Smooth muscle cell of the brain vasculature (primary cell): ENCODE measurements at regions not wholly inside any gene's neighbourhood (a gene's known extent, or its start where the extent isn't known, plus 50 kb on each side); places are given as distances from the start of the nearest gene placed in this dataset.

Source experiments
- DNase-seq: peaks from one replicate; pipeline ENCODE4 v3.0.0-alpha.2; 2012; ENCODE audit warnings: low read depth, low spot score

DNA sequence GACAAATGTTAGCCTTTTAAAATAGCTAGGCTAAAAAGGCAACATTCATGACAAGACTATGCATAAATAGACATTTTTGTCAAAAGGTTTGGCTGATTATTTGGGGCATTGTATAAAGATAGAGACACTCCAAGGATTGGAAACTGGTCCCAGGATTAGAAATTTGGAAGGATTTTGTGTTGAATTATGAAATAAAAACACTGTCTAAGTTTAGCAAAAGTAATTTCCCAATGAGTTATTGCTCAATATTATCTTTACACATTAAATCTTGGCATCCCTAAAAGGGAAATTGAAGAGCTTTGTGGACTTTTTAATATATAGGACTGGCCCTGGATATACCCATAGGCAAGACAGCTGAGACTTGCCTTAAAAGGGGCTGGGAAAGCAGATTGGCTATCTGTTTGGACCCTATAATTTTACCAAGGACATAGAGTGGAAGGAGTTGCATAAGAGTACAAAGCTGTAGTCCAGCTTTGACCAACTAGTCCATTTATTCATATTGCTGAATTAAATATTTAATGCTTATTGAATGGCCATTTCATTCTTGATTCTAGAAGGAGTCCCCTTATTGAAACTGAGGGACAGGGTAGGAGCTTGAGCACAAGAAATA lies 382.7 kb downstream of the METTL15 start:
- DNase-seq = no peak

DNA sequence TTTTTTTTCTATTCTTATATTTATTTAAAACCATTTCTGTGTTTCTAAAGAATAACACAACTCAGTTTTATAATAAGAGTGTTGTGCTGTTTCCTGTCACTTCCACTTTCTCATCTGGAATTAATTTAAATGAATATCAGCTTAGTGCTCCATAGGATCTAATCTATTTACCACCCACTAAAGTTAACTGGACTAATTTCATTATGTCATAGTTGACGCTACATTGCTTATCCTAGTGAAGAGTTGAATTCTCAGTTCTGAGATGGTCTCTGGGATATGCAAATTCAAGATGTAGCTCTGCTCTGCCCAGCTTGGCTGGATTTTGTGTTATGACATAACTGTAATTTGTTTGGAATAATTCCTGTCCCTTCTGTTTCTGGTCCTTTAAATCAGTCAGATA lies 380.1 kb downstream of the METTL15 start:
- DNase-seq = no peak

DNA sequence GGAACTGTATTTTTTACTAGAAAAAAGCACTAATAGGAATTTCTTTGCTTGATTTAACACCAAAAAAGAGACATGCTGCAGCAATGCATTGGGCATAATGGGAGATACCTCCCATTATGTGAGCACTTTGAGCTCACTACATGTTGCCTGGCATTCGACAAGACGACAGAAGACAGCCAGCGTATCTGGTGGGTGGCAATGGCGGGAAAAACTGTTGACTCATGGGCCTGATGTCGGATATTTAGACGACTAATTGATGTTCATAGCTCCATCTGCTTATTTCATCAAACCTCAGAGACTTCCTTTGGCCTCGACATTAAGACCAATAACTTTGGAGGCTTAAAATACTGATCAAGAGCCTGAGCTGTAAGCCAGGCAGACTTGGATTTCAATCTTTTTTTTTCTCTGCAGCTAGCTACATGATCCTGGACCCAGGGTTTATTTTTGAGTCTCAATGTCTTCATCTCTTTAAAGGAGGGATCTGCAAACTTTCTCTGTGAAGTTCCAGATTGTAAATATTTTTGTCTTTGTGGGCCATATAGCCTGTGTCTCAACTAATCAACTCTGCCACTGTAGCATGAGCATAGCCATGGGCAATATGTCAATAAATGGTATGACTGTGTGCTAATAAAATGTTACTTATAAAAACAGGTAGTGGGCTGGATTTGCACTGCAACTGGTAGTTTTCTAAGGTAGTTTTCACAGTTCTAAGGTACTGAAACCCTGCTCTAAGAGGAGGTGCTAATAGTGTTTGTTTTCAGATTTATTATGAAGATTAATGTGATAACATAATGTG lies 375.1 kb downstream of the METTL15 start:
- no peak for DNase-seq

DNA sequence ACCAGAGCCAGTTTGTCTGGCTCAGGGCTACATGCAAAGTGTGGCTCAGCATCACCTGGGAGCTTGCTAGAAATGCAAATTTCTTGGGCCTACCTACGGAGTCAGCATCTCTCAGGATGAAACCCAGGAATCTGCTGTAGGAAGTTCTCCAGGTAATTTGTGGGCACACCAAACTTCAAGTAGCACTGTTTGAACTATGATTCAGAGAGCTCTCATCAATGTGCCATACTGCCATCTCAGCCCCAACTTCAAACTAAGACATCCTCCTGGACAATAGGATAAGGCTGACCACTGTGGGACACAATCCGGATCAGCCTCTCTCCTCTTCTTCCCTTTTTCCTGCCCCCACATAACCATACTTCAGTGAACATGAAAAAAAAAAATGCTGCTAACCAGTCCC lies 374.5 kb downstream of the METTL15 start:
- no peak for DNase-seq

DNA sequence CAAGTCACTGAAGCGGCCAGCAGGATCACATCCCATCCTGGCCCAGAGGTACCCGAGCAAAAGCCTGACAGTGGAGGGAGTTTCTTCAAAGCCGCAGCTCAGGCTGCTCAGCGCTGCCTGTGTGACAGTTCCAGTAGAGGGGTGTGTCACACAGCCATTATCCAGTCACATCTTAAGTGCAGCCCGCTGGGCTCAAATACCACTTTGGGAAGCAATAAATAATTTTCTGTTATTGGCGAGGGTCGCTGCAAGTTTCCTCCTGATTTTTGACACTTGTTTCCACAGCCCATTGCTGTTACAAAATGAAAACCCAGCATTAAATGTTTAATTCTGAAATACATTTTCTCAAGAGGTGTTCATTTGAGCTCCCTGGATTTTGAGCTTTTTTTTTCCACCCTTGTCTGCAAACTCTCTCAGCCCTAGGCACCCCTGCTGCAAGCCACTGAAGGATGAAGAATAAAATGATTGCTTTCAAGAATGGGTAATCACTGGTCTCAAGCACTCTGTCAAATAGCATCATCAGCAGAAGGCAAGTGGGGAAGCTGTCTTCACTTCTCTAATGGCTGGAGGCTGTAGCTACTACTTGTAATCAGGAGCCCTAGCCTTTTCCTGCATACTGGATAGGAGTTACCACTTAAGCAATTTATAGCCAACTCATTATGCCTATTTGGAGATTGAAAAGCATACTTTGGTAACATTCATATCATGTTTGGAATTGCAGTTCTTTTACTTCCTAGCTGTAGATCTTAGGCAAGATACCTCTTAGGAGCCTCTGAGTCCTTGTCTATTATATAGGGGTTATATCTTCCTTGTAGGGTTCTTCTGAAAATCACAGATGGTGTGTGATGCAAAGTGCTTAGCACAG lies 373.7 kb downstream of the METTL15 start:
- DNase-seq = no peak

DNA sequence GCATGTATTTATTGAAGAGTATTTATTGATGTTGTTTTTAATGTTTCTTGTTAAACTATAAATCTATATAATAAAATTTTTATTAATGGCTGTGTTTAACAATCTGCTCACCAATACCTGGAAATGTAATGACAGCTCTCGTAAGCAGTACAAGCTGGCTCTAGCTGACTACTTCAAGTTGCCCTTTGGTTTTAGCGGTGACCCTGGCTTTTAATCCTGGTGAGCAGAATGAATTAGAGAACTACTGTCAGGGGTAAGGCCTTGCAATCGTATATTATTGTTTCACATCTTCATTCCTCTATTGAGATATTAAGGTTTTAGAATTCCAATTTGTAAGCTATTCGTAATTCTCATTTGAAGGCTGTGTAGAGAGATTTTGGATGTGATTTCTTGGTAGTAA lies 372.2 kb downstream of the METTL15 start:
- no peak for DNase-seq

DNA sequence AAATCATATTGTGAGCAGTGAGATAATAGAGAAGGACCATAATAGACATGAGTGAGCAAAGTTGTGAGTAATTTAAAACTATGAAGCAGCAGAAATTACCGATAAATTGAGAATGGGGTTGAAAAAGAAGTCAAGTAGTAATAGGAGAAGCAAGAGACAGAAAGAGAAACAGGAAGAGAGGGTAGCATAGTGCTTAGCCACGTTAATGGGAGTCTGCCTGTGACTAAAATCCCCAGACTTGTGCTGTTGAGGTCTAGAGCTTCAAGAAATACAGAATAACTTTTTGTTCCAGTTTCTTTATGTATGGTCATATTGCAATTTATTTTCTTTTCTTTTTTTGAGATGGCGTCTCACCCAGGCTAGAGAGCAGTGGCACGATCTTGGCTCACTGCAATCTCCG lies 368.7 kb downstream of the METTL15 start:
- DNase-seq = no peak

DNA sequence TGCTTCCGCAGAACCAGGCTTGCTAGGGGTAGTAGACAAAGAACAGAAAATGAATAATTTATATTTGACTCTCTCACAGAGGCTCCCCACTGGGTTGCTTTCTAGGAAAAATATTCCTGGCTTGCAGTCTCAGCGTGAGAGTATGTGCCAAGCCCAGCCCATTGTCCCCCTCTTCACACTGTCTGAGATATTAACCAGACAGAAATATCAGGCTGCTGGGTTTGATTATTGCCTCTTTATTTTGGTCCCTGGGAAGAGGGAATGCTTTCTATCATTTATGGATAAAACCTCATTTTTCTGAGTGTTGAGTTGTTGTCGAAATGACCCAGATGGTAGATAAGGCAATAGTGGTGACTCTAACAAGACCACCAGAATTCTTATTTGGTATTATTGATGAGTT lies 367.9 kb downstream of the METTL15 start:
- DNase-seq = no peak

DNA sequence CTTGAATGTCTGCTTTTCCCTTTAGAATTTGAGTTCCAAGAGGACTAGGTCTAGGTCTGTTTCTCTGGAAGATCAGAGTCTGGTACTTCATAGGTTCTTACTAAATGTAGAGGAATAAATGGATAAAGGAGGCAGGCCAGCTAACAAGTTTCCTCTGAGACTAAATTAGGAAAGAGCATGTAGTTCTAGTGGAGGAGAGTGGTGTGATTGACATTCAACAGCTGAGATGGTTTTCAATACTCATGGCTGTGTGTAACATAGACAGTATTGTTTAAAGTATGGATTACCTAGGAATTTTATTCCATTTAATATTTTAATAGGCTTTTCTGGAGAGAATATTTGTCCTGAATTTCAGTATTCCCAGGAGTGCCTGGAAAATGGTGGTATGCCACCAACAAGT lies 364.7 kb downstream of the METTL15 start:
- DNase-seq = no peak

DNA sequence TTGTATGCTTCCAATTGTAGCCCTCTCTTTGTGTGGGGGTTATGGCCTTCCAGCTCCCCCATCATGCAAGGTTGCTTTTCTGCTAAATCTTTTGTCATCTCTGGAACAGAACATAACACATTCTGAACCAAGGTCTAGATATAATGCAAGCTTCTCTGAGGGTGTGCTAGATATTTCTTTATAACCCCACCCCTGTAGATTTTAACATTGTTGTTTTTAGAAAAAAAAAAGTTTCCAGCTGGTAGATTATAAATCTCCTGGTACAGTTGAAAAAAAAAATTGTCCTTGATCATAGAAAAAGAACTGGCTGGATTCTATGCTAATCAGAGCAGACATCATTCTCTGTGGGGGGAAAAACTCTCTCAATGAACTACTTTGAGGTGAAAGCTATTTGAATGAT lies 363.3 kb downstream of the METTL15 start:
- DNase-seq = no peak

DNA sequence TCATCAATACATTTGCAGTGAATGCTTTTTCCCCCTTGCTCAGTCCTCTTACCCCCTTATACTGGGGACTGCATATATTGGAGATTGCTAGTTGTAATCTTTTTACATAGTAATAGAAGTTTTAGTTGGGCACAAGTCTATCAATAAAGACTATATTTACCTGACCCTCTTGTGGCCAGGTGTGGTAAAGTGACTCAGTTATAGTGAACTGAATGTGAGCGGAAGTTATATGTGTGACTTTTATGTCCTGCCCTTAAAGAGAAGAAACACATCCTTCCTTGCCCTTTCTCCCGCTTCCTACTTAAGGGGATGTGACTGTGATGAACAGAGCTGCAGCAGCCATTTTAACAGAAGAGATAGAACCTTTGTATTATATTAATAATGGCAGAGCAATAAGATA lies 362.0 kb downstream of the METTL15 start:
- DNase-seq = no peak

DNA sequence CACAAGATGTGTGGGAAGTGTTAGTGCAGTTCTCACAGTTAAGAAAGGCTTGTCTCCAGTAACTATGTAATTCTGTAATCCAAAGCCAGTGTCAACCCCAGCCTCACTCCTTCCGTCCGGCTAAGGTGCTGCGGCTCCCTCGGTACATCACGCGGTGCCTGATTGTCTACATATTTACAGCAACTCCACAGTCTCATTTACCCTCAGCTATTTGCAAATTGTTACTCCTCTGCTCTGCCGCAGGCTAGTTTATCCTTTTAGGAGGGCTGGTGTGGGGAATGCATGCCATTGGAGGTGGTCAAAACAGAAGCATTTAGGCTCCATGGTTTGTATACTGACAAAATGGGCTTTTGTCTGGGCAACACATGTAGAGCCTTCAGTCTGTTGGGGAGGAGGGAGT lies 358.3 kb downstream of the METTL15 start:
- DNase-seq = no peak

DNA sequence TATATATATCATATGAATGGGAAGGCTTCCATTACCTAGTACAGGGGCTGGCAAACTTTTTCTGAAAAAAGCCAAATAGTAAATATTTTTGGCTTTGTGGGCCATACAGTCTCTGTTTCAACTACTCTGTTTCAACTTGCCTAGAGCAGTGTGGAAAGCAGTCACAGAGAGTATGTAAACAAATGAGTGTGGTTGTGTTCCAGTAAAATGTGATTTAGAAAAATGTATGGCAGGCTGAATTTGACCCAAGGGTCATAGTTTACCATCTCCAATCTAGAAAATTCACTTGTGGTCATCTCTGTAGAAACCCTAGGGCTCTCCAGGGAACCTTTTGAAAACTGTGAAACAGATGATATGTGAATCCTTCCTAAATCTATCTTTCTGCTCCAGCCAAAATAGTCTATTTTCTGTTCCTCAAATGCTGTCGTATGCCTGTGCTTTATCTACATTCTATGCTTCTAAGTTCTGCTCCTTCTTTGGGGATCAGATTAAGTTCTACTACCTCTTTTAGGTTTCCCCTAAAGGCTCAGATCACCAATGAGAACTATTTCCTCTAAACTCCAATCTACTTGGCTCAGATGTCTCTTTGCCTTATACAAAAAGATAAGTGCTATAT lies 356.2 kb downstream of the METTL15 start:
- DNase-seq = peak; percentile 41

DNA sequence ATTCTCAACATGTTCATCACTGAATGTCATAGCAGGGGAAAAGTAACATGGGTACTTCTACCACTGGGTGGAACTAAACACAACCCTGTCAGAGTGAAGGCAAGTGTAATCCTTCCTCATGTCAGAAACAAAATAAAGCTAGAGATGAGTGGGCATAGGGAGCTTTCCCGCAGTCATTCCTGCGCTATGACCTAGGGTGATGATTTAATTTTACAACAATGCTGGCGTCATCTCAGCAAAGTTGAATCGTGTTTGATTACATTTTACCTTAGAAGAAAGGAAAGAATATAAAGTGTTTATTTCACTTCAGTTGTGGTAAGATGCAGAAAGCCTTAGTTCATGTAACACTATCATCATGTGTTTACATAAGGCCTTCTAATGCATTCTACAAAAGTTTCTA lies 355.6 kb downstream of the METTL15 start:
- DNase-seq = no peak

DNA sequence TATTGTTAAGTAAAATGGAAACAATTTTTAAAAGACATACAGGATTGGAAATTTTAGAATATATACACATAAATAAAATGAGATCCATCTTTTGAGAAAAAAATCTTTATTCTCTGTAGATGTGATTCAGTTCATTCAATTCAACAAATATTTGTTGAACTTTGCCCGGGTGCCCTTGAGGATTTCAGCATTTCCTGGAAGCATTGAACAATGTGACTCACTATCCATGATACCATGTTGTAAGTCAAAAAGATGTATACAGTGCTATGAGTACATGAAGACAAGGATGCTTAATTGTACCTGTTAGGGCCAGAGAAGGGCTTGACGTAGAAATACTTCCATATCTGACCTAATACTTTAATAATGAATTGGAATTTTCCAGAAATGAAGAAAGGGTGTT lies 353.7 kb downstream of the METTL15 start:
- no peak for DNase-seq

DNA sequence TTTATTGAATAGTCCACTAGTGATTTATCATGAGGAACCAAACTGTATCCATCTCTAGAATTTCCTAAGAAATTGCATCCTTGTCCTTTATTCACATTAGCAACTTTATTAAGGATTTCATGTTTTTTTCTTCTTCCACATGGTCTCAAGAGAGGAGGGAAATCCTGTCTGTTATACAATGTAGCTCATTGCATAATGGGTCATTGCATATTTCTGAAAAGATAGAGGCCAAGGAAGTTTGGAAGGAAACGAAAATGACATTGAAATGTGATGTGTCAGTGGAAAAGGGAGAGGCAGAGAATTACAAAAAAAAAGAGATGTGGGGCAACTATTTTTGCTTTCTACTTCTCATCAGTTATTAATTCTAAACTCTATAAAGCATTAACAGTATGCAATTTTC lies 353.1 kb downstream of the METTL15 start:
- no peak for DNase-seq

DNA sequence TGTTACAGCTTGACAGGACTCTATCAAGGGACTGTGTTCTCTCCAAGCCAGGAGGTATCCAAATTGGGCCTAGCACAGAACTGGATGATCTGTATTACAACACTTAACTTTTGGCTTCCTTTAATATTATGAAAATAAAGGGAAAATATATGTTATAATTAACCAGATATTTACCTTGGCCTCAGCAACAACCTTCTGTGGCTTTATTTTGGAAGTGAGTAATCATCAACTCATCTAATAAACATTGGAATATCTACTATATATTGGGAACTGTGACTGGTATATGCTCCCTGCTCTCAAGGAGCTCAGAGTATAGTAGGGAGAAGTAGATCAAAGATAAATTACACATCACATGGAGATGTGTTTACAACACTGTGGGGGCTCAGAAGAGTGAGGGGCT lies 352.2 kb downstream of the METTL15 start:
- no peak for DNase-seq

DNA sequence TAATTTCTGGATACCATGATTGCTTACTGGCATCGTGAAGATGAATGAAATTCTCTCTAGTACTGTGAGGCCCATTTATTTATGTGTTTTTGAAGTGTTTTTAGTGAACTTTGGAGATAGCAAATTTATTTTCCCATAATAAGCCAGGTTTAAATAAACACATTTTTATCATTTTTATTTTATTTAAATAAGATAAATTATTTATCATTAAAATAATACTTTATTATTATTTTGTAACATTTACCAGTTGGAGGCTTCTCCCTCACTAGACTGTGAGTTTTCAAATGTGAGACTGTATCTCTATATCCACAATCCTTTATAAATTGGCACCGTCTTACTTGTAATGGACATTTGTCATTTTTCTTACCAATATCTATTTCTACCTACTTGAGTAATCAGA lies 351.7 kb downstream of the METTL15 start:
- DNase-seq = no peak

DNA sequence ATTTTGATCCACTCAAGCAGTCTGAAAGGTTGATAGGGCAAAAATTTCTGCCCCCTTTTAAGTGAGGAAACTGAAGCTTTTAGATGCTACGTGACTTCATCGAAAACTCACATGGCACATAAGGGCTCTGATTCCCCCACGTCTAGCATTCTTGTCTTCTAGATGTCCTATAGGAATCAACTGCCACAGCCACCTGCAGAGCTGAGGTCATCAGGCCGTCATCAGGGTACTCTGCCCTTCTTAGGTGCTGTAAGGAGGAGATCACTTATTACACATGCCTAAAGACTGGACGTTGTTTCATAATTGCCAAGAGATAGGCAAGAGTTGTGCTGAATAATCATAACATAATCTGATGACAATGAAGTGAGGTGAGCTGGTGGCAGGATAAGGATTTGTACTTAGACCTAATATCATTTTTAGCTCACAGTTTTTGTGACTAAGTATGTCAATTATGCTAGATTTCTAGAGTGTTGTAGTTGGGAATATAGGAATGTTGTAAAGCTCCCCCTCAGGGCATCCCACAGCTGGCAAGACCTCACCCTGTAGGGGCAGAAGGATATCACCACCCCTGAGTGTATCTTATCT lies 349.4 kb downstream of the METTL15 start:
- DNase-seq = no peak

DNA sequence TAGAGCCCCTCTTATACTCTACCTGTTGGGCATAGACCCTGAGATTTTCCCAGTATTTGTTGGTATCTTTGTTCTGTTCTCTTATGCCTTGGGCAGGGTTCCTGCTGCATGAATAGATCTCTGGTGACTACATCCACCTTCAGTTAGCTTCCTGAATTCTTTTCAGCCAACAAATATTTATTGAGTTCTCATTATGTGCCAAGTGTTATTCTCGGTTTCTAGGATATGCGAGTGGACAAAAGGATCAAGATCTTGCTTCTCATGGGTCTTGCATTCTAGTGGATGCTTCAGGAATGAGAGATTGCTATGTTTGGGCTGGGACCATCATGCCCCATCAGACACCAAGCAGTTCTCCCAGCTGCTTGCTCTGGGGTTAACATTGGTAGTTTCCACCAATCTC lies 340.0 kb downstream of the METTL15 start:
- no peak for DNase-seq

DNA sequence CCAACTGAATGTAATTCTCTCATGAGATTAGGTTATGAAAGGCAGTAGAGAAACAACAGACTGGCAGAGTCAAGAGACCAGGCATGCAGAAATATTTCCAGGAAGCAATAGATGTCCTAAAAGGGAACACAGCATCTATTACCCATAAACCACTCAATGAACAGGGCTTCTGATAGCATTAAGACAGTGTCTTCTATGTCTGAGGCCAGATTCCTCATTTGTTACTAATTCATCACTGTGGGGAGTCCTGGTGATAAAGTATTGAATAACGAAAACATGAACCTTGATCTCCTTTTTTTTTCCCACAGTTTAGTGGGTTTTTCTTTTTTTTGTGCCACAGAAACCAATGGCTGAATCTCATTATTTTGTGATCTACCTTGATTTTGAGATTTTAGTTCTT lies 339.0 kb downstream of the METTL15 start:
- DNase-seq = no peak

DNA sequence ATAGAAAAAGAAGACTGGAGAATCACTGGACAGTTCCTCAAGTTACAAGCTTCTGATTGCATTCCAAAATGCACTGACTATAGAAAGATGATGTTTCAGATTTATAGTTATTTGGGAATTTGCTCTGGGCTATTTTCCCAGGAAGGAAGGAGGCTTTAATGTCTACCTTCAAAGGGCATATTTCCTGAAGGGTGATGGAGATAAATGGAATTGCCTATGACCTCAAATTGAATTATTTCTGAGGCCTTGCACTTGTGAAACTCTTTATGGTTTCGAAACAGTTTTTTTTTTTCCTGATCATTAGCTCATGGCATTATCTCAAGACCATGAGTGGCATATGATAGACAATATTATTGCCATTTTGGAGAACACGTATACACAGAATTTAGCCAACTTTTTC lies 333.9 kb downstream of the METTL15 start:
- DNase-seq = no peak
